AG09309 (cell line): ENCODE measurements at regions not wholly inside any gene's neighbourhood (a gene's known extent, or its start where the extent isn't known, plus 50 kb on each side); places are given as distances from the start of the nearest gene placed in this dataset.
A peak's percentile ranks its signal among the peaks of the same experiment; 100 is the strongest.

Experiments used
- DNase-seq: peaks from one replicate; pipeline ENCODE4 v3.0.0-alpha.2; 2010; ENCODE audit warnings: low read depth
- H3K4me3 ChIP-seq: 2 replicates; pipeline ENCODE4 v1.5.1; 2011; ENCODE audit warnings: mild to moderate bottlenecking, low read depth, low read length, moderate library complexity; ENCODE audit not compliant: control insufficient read depth
- CTCF ChIP-seq: IDR thresholded peaks from 2 replicates; pipeline ENCODE4 v1.5.1; 2011; ENCODE audit warnings: mild to moderate bottlenecking, low read depth, low read length, inconsistent platforms; ENCODE audit not compliant: insufficient read depth, control insufficient read depth; ENCODE audit errors: missing control alignments

- no peak overlapping the region for H3K4me3 ChIP-seq
- TF ChIP-seq CTCF: no peak
- DNase-seq: no peak
Measured at GRCh38 chr2:149783284-149783683, 195.7 kb upstream of the MMADHC start.

GRCh38 chr2:149782572-149782971 is 195.0 kb upstream of the MMADHC start:
- no peak overlapping the region for H3K4me3 ChIP-seq
- no peak for DNase-seq
- no peak for TF ChIP-seq CTCF

DNA sequence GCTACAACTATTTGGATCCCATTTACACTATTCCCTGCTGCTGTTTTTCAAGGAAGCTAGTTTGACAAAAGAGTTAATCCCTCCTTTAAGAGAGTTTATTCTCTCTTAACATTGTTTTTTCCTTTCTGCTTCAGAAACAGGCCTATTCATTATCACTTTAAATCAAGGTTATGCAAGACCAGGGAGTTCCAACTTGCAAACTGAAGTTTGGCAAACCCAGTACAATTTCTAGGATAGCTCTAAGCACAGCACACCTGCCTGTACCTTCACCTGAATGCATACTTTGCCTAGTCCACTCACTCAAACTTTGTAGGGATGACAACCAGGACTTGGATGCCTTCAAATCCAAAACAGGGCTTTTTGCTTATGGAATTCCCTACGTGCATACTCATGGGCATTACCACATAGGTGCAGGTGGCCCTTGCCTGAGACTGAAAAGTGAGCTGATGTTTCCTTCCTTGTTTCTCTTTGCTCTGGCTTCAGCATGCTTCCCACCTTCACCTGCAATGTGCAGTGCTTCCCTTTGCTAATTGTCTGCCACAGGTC is 193.8 kb upstream of the MMADHC start:
- no peak for TF ChIP-seq CTCF
- DNase-seq: no peak
- no peak overlapping the region for H3K4me3 ChIP-seq

- DNase-seq: no peak
- no peak for TF ChIP-seq CTCF
- H3K4me3 ChIP-seq: no peak overlapping the region
Measured at GRCh38 chr2:149773006-149773405, 185.4 kb upstream of the MMADHC start.

DNA sequence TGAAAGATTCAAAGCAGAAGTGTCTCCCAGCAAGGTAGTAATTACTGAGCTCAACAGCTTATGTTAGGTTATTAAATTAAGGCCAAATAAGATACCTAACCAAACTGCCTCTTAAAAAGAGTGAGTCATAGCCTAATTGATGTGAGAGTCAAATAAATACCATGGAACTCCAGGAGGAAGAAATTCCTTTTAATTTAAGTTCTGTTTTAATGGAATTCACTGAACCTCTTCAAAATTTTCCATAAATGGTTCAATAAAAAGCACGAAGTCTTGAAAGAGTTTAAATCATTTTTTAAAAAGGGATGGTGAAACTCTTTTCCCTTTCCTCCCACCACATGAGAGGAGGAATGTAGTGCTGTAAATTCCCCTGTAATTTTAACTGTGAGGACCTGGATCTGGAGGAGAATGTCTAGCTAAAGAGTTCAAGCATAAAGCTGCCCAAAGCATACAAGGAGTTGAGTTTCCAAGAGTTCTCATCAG is 180.8 kb upstream of the MMADHC start:
- TF ChIP-seq CTCF: no peak

DNA sequence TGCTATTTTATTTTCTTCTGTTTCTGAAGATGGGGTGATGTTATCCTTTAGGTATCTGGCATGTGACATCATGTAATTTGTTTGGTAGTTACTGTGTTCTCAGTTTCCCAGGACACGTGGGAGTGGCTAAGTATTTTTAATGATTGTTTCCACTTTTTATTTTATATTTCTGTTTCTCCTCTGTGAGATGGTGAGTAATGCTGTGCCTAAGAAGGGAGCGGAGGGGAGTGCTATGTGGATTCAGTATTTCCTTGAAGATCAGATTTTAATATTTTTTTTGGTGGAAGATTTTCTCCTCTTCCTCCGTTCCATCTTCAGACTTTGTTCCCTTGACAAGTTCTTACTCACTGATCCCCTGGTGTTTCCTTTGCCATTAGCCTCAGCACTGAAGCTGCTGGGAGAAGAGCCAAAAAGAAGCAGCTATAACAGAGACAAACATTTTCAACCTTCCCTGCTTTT is 180.0 kb upstream of the MMADHC start:
- TF ChIP-seq CTCF: no peak
- H3K4me3 ChIP-seq: no peak overlapping the region
- DNase-seq: no peak

More for the DNA sequence above, 180.8 kb upstream of the MMADHC start:
- H3K4me3 ChIP-seq: no peak overlapping the region
- DNase-seq: peak; percentile 67
